NOMO-1 treated with dmso at 0.1 percent for 144 hours (cell line): ENCODE measurements at regions not wholly inside any gene's neighbourhood (a gene's known extent, or its start where the extent isn't known, plus 50 kb on each side); places are given as distances from the start of the nearest gene placed in this dataset.
"Not testable (repeated sequence)": the region's sequence is repeated elsewhere in the genome, so short reads cannot be mapped to it uniquely, and the experiment has no call there.

ENCODE experiments used
- DNase-seq: peaks from one replicate; lab custom pipeline; 2025; ENCODE audit not compliant: unreplicated experiment; lab: John Stamatoyannopoulos, UW

DNA sequence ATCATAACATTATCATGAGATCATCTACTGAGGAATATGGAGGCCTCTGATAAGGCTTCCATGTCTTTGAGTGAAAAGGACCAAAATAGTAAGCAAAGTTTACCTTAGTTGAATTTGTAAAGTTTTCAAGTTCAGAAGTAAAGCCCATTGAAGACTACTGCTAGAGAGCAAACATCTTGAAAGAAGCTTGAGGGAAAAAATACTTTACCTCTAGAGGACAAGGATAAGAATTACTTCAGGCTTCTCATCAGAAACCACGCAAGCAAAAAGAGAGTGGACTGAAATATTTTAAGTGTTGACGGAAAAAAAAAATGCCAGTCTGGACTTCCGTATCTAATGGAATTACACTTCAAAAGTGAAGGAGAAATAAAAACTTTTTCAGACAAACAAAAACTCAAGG, 114.3 kb downstream of the MPP7 start:
- DNase-seq = no peak

DNA sequence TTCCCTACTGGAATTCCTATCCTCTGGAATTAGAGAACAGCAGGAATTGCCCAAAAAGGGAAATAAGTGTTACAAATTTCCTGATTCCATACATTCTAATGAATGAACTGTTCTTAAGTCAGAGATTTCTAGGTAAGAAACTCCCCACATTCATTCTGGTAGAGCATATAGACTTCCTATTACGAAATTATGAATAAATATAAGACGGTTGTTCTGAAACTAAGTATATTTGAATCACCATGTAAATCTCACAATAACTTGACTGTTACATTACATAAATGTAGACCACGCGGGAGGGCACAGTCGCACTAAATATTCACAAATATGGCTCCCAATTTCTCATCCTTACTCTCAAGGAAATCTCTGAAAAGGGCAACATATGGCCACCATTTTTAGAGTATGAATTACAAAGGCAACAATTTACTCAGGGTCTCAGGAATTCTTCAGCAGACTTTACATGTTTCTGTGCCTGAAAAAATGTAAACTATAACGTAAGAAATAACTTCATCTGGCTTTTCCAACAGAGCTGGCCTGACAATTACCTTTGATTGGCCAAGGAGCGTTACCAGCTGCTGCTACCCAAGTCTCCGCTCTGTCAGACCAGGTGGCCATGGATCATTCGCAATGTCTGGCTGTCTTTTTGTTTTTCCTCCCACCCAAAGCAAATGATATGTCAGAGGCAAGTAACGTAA, 115.8 kb downstream of the MPP7 start:
- DNase-seq = no peak

DNA sequence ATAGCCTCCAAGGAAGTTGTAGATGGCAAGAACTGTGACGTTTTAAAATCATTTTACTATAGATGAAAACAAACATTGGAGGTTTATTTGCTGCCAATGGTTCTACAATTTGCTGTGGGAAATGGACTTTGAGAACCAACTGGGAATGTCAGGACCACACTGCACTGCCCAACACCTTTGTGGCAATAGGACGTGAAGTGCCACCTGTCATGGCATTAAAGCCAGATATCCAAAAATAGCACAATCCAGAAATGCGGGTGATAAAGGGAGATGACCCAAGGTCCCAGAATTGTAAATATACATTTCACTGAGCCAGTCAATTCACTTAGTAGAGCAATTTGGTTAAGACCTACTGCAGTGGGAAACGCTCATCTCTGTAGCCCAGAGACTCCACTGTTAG, 116.4 kb downstream of the MPP7 start:
- no peak for DNase-seq

DNA sequence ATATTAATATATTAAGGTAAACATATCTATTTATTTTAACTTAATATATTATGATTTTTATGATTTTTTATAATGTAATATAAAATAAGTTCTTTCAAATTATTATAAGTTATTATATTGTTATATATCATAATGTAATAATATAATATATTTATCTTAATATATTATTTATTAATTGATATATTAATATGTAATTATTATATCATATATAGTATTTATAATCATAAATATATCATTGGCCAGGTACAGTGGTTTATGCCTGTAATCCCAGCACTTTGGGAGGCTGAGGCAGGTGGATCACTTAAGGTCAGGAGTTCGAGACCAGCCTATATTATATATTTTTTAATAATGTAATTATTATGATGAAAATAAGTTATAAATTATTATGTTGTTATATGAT, 118.1 kb downstream of the MPP7 start:
- no peak for DNase-seq

DNA sequence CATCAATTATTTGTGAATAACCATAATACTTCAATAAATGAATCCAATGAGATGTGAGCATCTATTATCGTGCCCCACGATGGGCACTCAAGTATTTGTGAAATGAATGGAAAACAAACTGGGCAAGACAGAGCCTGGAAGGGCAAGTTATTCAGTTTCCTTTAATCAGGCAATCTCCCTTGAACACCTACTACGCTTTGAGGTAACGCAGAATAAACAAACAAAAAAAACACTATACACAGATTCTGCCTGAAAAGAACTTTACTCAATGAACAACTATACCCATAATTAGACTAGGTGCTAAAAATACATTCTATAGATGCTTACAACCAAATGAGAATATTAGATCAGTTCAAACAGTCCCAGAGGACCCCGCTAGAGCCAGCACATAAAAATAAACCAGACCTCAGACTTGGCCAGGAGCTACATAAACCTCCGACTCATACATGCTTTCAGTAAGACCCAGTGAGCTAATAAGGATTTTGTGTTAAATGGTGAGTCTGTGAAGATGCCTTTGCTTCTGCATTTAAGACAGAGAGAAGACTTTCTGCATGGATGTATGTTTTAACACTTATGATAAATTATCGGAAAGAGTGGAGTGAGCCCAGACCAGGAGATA, 121.3 kb downstream of the MPP7 start:
- DNase-seq = no peak

DNA sequence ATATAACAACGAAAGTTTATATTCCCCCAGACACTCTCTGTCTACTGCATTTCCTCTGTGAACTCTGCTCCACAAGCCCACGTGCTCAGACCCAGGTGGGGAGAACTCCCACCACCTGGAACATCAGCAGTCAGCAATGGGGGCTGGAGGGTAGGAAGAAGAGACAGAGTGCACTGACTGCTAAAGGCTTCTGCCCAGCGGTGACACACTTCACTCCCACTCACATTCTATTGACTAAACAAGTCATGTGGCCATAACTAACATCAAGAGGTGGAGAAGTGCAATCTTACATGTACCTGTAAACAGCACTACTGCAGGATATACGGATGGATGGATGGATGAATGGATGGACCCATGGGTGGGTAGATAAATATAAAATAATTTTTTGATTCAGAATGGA, 122.2 kb downstream of the MPP7 start:
- no peak for DNase-seq

DNA sequence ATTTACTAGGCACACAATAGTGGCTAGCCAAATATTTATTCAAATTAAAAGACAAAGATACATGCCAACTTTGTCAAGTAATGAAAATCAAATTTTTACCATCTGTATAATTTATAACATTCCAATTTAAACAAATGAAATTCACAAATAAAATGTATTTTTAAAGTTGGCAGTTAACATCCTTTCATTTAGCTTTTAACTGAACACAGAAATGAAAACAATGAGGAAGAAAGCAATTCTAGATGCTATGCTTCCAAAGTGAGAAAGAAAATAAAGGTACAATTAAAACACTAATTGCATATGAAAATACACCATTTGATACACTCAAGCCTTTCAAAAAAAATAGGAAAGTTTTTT, 123.1 kb downstream of the MPP7 start:
- DNase-seq = no peak

DNA sequence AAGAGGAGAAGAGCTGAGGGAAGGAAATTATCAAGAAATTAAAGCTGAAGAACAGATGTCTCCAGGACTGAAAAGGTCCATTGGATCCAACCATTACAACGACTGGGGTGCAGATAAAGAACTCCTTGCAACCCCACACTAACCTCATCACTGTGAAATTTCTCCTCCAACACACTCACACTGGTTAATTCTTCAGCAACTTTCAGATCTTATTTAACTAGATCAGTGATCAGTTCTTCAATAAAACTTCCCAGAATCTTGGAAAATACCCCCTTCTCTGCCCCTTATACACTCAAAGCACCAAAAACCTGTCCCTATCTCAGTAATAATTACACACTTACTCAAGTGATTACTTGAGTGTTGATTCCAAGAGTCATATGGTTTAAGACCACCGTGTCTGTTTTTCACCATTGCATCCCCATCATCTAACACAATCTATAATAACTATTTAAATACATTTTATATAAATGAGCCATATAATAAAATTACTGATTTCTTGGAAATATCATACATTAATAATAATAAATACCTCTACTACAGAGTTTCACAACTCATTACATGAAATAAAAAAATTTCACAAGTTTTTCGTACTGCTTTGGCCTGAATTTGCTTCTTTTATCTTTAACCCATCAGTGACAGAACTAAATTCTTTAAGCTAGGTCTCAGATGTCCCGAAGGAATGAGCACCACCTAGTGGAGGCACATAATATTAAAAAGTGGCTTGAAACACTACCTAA, 123.7 kb downstream of the MPP7 start:
- DNase-seq = peak; percentile 6

DNA sequence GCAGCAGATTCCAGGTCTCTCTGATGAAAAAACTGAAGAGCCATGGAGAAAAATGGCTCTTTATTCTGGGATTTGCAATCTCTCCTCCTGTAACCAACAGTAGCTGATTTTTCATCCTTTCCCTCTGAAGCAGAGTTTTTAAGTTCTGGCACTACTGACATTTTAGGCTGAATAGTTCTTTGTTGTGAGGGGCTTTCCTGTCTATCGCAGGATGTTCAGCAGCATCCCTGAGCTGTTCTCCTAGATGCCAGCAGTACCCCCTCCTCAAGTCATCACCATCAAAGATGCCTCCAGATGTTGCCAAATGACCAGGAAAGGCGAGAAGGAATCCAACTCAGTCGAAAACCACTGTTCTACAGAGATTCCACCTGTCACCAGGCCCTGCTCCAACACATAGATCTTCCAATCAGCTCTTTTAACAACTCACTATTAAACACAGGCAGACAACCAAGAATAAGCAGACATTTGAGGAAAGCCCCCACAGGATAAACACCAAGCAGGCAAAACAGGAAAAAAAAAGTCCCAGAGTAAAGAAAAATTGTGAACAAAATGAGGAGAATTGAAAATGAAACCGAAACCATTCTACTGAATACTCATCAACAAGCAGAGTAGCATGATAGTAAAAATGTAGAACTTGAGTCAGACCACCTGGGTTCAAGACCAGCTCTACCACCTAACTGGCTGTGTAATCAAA, 124.8 kb downstream of the MPP7 start:
- no peak for DNase-seq

DNA sequence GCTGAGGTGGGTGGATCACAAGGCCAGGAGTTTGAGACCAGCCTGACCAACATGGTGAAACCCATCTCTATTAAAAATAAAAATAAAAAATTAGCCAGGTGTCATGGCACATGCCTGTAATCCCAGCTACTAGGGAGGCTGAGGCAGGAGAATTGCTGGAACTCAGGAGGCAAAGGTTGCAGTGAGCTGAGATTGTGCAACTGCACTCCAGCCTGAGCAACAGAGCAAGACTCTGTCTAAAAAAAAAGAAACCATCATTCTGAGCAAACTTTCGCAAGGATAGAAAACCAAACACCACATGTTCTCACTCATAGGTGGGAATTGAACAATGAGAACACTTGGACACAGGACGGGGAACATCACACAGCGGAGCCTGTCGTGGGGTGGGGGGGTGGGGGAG, 126.4 kb downstream of the MPP7 start:
- not testable (repeated sequence) for DNase-seq

DNA sequence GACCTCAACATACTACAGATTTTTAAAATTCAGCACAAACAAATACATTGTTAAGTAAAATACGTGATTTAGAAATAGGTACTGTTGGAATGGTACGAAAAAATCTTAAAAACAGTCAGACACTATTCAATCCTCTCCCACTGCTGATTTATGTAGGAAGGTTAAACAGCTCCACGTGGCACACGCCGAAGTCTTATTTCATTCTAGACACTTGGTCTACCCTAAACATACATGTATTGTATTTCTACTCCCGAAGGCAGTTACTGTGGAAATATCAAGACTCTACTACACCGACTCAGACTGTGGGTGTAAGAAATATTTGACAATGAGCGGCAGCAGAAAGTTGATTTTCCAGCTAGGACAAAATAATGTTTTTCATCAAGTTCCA, 130.6 kb downstream of the MPP7 start:
- DNase-seq = no peak

DNA sequence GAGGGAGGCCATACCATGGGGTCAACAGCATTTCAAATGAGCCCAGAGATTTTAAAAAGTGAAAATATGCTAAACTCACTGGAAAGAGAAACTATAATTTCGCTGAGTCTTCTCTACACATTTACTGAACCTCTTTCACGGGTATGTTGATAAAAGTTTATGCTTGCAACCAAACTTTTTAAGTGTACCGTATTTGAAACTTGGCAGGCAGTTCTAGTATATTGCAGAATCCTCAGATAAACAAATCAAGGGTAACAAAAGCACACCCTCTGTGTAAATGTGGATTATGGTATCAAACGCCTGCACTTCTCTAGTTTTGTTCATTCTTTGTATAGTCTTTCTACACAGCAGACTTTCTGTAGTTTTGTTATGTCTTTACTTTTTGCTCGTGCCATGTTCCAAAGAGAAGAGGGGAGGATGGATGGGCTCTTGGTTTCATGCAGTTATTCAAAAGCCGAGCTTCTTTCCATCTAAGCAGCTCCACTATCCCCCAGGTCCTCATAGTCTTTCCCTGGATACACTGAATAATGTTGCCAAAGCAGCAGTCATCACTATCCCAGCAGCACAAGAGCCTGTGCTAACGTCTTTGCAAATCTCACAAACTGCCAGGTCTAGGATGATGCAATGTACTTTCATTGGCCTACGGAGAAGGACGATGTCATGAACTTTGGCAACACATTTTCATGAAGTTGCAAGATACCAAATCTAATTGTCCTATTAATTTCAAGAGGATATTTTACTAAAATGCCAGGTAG, 131.2 kb downstream of the MPP7 start:
- peak; percentile 9 for DNase-seq

DNA sequence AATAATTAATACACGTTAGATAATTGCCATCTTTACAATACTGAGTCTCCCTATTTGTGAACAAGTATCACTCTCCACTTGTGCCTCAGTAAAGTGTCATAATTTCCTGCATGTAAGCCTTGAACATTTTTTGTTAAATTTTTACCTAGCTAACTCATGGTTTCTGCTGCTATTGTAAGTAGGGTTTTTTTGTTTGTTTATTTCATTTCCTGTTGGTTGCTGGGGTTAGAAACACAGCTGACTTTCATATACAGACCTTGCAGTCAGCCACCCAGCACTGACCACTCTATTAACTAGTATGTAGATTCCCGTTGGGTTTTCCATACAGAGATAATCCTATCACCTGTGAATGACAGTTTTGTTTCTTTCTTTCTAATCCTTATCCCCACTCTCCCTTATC, 133.3 kb downstream of the MPP7 start:
- no peak for DNase-seq

DNA sequence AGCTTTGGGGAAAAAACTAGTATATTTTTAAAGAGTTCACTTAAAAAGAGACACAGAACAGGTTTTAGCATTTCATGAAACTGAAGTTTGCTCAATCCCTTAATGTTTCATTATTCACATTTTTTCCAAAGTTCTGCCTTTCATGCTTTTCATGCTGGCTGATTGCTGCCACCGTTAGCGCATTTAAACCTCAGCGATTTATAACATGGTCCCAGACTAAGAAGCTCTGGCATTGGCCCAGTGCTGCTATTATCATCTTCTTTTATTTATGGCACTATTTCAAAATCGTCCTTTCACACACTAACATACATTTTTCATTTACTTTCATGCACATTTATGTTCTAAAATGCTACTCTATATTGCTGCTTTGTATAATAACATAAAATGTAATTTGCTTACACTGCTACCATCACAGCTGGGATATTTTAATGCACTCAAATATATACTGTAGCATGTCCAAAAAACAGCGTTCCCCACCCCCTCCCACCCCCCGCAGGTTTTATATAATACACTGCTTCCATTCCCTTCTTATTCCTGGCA, 141.9 kb downstream of the MPP7 start:
- no peak for DNase-seq

DNA sequence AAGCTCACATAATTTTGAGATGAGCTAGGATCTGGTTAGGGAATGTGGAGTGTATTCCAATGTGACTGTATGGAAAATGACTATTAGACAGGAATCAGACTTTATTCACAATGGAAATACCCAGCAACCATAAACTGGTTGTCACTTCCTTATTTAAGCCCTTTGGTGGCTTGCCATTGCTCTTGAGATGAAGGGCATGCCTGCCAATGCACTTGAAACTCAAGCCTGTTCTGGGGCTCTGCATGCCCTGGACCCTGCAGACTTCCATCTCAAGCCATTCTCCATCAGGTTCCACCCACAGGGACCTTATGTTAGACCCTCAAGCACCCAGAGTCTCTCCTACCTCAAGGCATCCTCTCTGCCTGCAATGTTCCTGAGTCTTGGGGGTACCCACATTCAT, 145.5 kb downstream of the MPP7 start:
- DNase-seq = no peak

DNA sequence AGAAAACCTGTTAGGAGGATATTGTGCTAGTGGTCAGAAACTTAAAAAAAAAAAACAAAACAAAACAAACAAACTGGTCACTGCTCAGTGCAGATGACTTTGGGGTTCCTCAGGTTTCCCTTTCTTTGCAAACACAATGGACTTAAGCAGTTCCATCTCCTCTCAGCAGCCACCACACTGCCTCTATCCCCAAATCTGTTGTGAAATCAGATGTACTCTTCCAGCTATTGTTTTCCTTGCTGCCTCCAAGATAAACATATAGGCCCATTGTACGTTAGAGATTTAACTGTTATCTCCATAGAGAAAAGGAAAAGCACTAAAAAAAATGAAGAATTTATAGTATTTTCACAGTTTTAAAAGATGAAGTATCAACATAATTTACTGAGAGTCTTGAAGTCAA, 147.1 kb downstream of the MPP7 start:
- DNase-seq = no peak

DNA sequence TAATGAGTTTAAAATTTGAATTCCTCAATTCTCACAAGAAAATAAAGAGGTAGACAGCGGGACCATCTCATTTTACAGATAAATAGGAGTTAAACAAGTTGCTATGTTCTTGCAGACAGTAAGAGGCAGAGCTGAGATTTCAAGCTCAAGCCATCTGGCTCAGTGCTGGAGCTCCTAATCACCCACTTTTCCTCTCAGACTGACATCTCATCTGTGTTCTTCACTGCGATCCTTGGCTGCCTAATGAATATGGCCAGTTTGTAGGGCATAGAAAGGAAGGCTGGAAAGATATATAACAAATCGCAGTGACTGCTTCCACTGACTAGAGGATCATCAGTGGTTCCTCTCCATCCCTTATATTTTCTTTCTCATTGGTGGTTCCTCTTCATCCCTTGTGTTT, 151.2 kb downstream of the MPP7 start:
- DNase-seq = no peak

DNA sequence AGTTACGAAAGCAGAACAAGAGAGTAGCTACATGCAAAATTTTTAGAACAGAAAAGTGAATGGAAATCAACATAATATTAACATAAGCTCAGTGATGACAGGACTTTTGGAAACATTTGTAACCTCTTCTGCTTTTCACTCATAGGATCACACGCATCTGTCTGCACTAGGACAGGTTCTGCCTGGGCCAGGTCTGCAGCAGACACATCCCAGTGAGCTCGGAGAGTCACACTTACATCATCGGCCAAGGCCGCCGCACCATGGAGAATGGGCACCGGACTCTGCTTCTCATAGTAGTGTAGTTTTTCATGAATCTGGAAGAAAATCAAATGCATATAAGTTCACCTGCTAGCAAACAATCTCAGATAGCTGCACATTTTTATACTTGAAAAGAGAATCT, 150.9 kb upstream of the ODAD2 start:
- DNase-seq = no peak

DNA sequence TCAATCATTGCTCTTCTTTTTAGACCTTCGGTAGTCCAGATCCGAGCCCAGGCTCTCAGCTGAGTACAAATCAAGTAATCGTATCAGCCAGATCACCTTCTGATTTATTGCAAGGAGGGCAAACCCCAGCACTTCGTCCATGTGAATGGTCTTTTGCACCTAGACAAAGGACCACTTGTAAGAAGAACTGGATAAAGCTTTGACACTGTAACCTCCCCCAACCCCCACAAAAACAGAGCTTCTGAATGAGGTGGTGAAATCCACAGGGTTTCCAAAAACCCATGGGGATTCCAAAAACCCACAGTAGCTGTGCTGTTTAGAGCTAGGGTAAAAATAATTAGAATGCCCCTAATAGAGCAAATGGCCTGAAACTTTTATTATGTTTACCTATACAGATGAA, 148.8 kb upstream of the ODAD2 start:
- no peak for DNase-seq

DNA sequence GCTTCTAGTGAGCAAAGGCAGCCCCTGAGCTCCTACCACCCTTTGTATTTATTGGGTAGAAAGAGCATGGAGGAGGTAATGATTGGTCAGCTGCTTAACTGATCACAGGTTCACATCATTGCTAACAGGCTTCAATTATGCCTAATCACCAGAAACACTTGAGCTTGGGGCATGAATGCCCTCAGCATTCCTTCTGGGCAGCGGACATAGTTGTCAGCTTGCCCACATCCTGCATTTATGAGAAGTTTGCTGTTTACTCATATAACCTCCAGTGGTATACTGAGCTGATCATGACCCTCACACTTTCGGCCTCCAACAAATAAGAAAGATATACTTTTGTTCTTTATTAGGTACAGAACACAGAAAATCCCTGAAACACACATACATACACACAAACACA, 140.3 kb upstream of the ODAD2 start:
- DNase-seq = no peak
